T-cell (primary cell): ENCODE measurements at regions not wholly inside any gene's neighbourhood (a gene's known extent, or its start where the extent isn't known, plus 50 kb on each side); places are given as distances from the start of the nearest gene placed in this dataset.

Experiments
- ATAC-seq, 4 experiments: fragments of 200-7000 bp in 3 of 4; fragments of 150-1000 bp in 1 of 4; cut with Tn5 transposase; replicated peaks in 1 of 4; 1 replicate in 3 of 4; 2 replicates in 1 of 4; pipeline ENCODE4 v1.10.0; 2021; ENCODE audit warnings: moderate library complexity in 3 of 4, mild to moderate bottlenecking in 2 of 4, moderate number of reproducible peaks in 1 of 4
- CTCF ChIA-PET, 2 donors: fragments of 300-600 bp; sonication (Branson Sonifier 250); formaldehyde crosslinking; loops; one replicate each; lab custom pipeline; 2022; ENCODE audit warnings: antibody characterized with exemption in 2 of 2; lab: Charles Lee
- POLR2A ChIA-PET, 2 donors: fragments of 300-600 bp; sonication (Branson Sonifier 250); formaldehyde crosslinking; loops; one replicate each; lab custom pipeline; 2022; ENCODE audit warnings: antibody characterized with exemption in 2 of 2; lab: Charles Lee
- DNase-seq, 35 experiments: peaks; one replicate each; pipeline versions ENCODE4 v3.0.0 to v3.0.0-alpha.2; 2013 to 2023
- H3K27ac ChIP-seq: one replicate; pipeline ENCODE4 v1.5.1; 2013; ENCODE audit warnings: low read length
- H3K27me3 ChIP-seq, 2 experiments: replicated peaks in 1 of 2; 1 replicate in 1 of 2; 2 replicates in 1 of 2; pipeline versions ENCODE4 v1.6.1 to v1.7.0; 2013; ENCODE audit warnings: low read length in 1 of 2, mixed read lengths in 1 of 2; ENCODE audit not compliant: control insufficient read depth in 2 of 2, insufficient read depth in 2 of 2; ENCODE audit errors: extremely low read depth in 1 of 2
- H3K36me3 ChIP-seq, 2 donors: 1 replicate in 1 of 2; 2 replicates in 1 of 2; pipeline versions ENCODE4 v1.6.1 to v1.7.0; 2013; ENCODE audit warnings: low read length in 1 of 2; ENCODE audit not compliant: control insufficient read depth in 2 of 2, insufficient read depth in 1 of 2; ENCODE audit errors: extremely low read depth in 1 of 2
- H3K4me1 ChIP-seq, 2 experiments: 1 replicate in 1 of 2; 2 replicates in 1 of 2; pipeline versions ENCODE4 v1.6.1 to v1.7.0; 2013; ENCODE audit warnings: low read length in 2 of 2, mixed read lengths in 1 of 2; ENCODE audit not compliant: insufficient read depth in 2 of 2, control insufficient read depth in 1 of 2; ENCODE audit errors: extremely low read depth in 1 of 2
- H3K4me3 ChIP-seq, 2 donors: 1 replicate in 1 of 2; 2 replicates in 1 of 2; pipeline versions ENCODE4 v1.5.1 to v1.7.0; 2013; ENCODE audit warnings: mild to moderate bottlenecking in 2 of 2, low read length in 1 of 2, moderate library complexity in 1 of 2; ENCODE audit not compliant: control insufficient read depth in 1 of 2; ENCODE audit errors: extremely low read depth in 1 of 2
- H3K9me3 ChIP-seq: 2 replicates; pipeline ENCODE4 v1.7.0; 2013
- H3K27ac Mint-ChIP-seq, 2 donors: one replicate each; pipeline ENCODE4 v1.8.0; 2020 to 2021; ENCODE audit warnings: mild to moderate bottlenecking in 2 of 2, mixed read lengths in 2 of 2
- H3K27me3 Mint-ChIP-seq, 2 donors: one replicate each; pipeline ENCODE4 v1.8.0; 2021 to 2022; ENCODE audit warnings: mixed read lengths in 2 of 2
- H3K36me3 Mint-ChIP-seq: one replicate; pipeline ENCODE4 v1.8.0; 2021; ENCODE audit warnings: mixed read lengths
- H3K4me1 Mint-ChIP-seq, 3 donors: one replicate each; pipeline ENCODE4 v1.8.0; 2020 to 2022; ENCODE audit warnings: mixed read lengths in 3 of 3, mild to moderate bottlenecking in 1 of 3
- H3K4me3 Mint-ChIP-seq, 3 donors: one replicate each; pipeline ENCODE4 v1.8.0; 2020 to 2022; ENCODE audit warnings: mild to moderate bottlenecking in 3 of 3, mixed read lengths in 3 of 3, moderate library complexity in 3 of 3
- H3K9me3 Mint-ChIP-seq, 3 donors: one replicate each; pipeline ENCODE4 v1.8.0; 2020 to 2022; ENCODE audit warnings: mixed read lengths in 3 of 3
- WGBS: methylation state at CpG from one replicate; pipeline ENCODE4 v1.1.5; 2013; ENCODE audit warnings: missing lambda C conversion rate; ENCODE audit not compliant: insufficient coverage; 5-methylcytosine and 5-hydroxymethylcytosine counted together

GRCh38 chr10:28903063-28903462 lies 225.7 kb downstream of the BAMBI start:
- Histone ChIP-seq H3K27ac (no peak overlapping the region), H3K27me3 (peaks cover 0 to 2% of the 10 kb centered on the region in 2 experiments), H3K9me3 (no peaks in the 10 kb centered on the region), H3K4me3 (no peak overlapping the region), H3K36me3 (no peaks in the 10 kb centered on the region), H3K4me1 (no peaks in the 10 kb centered on the region)
- Mint-ChIP-seq H3K9me3 (no peaks in the 10 kb centered on the region), H3K4me3 (no peak overlapping the region), H3K27me3 (no peaks in the 10 kb centered on the region), H3K27ac (no peak overlapping the region), H3K4me1 (no peaks in the 10 kb centered on the region), H3K36me3 (no peaks in the 10 kb centered on the region)
- DNase-seq (no peak), ATAC-seq (no peak)
- CTCF ChIA-PET = no interaction called here
- POLR2A ChIA-PET = no interaction called here
- WGBS = no CpG with 5 or more reads among the region's 2 CpGs

GRCh38 chr10:28903736-28904135 lies 226.4 kb downstream of the BAMBI start:
- H3K36me3 ChIP-seq = no peaks in the 10 kb centered on the region
- H3K4me1 ChIP-seq = no peaks in the 10 kb centered on the region
- no peak overlapping the region for H3K27ac ChIP-seq
- CTCF ChIA-PET = no interaction called here
- H3K27me3 ChIP-seq = peaks cover 0 to 2% of the 10 kb centered on the region in 2 experiments
- H3K4me1 Mint-ChIP-seq = no peaks in the 10 kb centered on the region
- H3K36me3 Mint-ChIP-seq = no peaks in the 10 kb centered on the region
- POLR2A ChIA-PET = no interaction called here
- H3K4me3 ChIP-seq = no peak overlapping the region
- no peak overlapping the region for H3K27ac Mint-ChIP-seq
- no CpG with 5 or more reads among the region's 6 CpGs for WGBS
- H3K9me3 Mint-ChIP-seq = no peaks in the 10 kb centered on the region
- ATAC-seq (no peak), DNase-seq (no peak)
- no peaks in the 10 kb centered on the region for H3K27me3 Mint-ChIP-seq
- H3K4me3 Mint-ChIP-seq = no peak overlapping the region
- H3K9me3 ChIP-seq = no peaks in the 10 kb centered on the region

- no peak overlapping the region for H3K4me3 Mint-ChIP-seq
- H3K27me3 ChIP-seq = peaks cover 0 to 2% of the 10 kb centered on the region in 2 experiments
- POLR2A ChIA-PET = no interaction called here
Measured at GRCh38 chr10:28905371-28905770, 228.1 kb downstream of the BAMBI start.

GRCh38 chr10:28906011-28906411 lies 228.7 kb downstream of the BAMBI start:
- peaks cover 0 to 2% of the 10 kb centered on the region in 2 experiments for H3K27me3 ChIP-seq
- H3K4me1 ChIP-seq = no peaks in the 10 kb centered on the region
- WGBS = 86% methylated on average over 7 of the region's 11 CpGs
- ATAC-seq (no peak), DNase-seq (no peak)
- Mint-ChIP-seq H3K27me3 (no peaks in the 10 kb centered on the region), H3K4me1 (no peaks in the 10 kb centered on the region), H3K4me3 (no peak overlapping the region), H3K36me3 (no peaks in the 10 kb centered on the region), H3K27ac (no peak overlapping the region), H3K9me3 (no peaks in the 10 kb centered on the region)
- no peak overlapping the region for H3K4me3 ChIP-seq
- POLR2A ChIA-PET = no interaction called here
- H3K9me3 ChIP-seq = no peaks in the 10 kb centered on the region
- CTCF ChIA-PET = no interaction called here
- H3K27ac ChIP-seq = no peak overlapping the region
- no peaks in the 10 kb centered on the region for H3K36me3 ChIP-seq

More at GRCh38 chr10:28905371-28905770, 228.1 kb downstream of the BAMBI start:
- ATAC-seq (no peak), DNase-seq (no peak)
- Histone ChIP-seq H3K4me1 (no peaks in the 10 kb centered on the region), H3K9me3 (no peaks in the 10 kb centered on the region), H3K36me3 (no peaks in the 10 kb centered on the region), H3K4me3 (no peak overlapping the region), H3K27ac (no peak overlapping the region)
- Mint-ChIP-seq H3K36me3 (no peaks in the 10 kb centered on the region), H3K27ac (no peak overlapping the region), H3K4me1 (no peaks in the 10 kb centered on the region), H3K9me3 (no peaks in the 10 kb centered on the region), H3K27me3 (no peaks in the 10 kb centered on the region)
- CTCF ChIA-PET = no interaction called here
- WGBS = 73% methylated on average over 2 of the region's 5 CpGs

- Histone ChIP-seq H3K4me1 (no peaks in the 10 kb centered on the region), H3K9me3 (no peaks in the 10 kb centered on the region), H3K27ac (no peak overlapping the region), H3K36me3 (no peaks in the 10 kb centered on the region), H3K27me3 (peaks cover 0 to 2% of the 10 kb centered on the region in 2 experiments), H3K4me3 (no peak overlapping the region)
- Mint-ChIP-seq H3K27ac (no peak overlapping the region), H3K4me3 (no peak overlapping the region), H3K36me3 (no peaks in the 10 kb centered on the region), H3K4me1 (no peaks in the 10 kb centered on the region), H3K27me3 (no peaks in the 10 kb centered on the region), H3K9me3 (no peaks in the 10 kb centered on the region)
- no CpG with 5 or more reads among the region's 4 CpGs for WGBS
- CTCF ChIA-PET = no interaction called here
- ATAC-seq (no peak), DNase-seq (no peak)
- POLR2A ChIA-PET = no interaction called here
Measured at GRCh38 chr10:28906415-28906814, 229.1 kb downstream of the BAMBI start.

- H3K9me3 ChIP-seq = no peaks in the 10 kb centered on the region
- H3K27ac ChIP-seq = no peak overlapping the region
- H3K4me1 ChIP-seq = no peaks in the 10 kb centered on the region
- ChIA-PET CTCF (no interaction called here), POLR2A (no interaction called here)
- H3K27ac Mint-ChIP-seq = no peak overlapping the region
- H3K27me3 Mint-ChIP-seq = no peaks in the 10 kb centered on the region
- H3K9me3 Mint-ChIP-seq = no peaks in the 10 kb centered on the region
- no peak overlapping the region for H3K4me3 ChIP-seq
- 100% methylated on average over 3 of the region's 3 CpGs for WGBS
- H3K36me3 Mint-ChIP-seq = no peaks in the 10 kb centered on the region
- H3K4me3 Mint-ChIP-seq = no peak overlapping the region
- ATAC-seq (no peak), DNase-seq (no peak)
- no peaks in the 10 kb centered on the region for H3K36me3 ChIP-seq
- H3K27me3 ChIP-seq = peaks cover 0 to 3% of the 10 kb centered on the region in 2 experiments
- no peaks in the 10 kb centered on the region for H3K4me1 Mint-ChIP-seq
Measured at GRCh38 chr10:28906934-28907333, 229.6 kb downstream of the BAMBI start.

- Histone ChIP-seq H3K4me1 (no peaks in the 10 kb centered on the region), H3K9me3 (no peaks in the 10 kb centered on the region), H3K27me3 (peaks cover 0 to 8% of the 10 kb centered on the region in 2 experiments), H3K4me3 (no peak overlapping the region), H3K27ac (no peak overlapping the region), H3K36me3 (no peaks in the 10 kb centered on the region)
- no peak for ATAC-seq
- CTCF ChIA-PET = no interaction called here
- H3K36me3 Mint-ChIP-seq = no peaks in the 10 kb centered on the region
- no peak overlapping the region for H3K27ac Mint-ChIP-seq
- no peak for DNase-seq
- H3K4me3 Mint-ChIP-seq = no peak overlapping the region
- no peaks in the 10 kb centered on the region for H3K9me3 Mint-ChIP-seq
- POLR2A ChIA-PET = no interaction called here
- peaks cover 0 to 3% of the 10 kb centered on the region in 2 donors for H3K27me3 Mint-ChIP-seq
- 80% methylated on average over 5 of the region's 5 CpGs for WGBS
- H3K4me1 Mint-ChIP-seq = no peaks in the 10 kb centered on the region
Measured at GRCh38 chr10:28909875-28910274, 232.6 kb downstream of the BAMBI start.
